ENCODE measurements at regions not wholly inside any gene's neighbourhood (a gene's known extent, or its start where the extent isn't known, plus 50 kb on each side); places are given as distances from the start of the nearest gene placed in this dataset.

GRCh38 chr4:108520807-108521206, 99.6 kb upstream of the RPL34 start:
- no peak for DNase-seq

DNA sequence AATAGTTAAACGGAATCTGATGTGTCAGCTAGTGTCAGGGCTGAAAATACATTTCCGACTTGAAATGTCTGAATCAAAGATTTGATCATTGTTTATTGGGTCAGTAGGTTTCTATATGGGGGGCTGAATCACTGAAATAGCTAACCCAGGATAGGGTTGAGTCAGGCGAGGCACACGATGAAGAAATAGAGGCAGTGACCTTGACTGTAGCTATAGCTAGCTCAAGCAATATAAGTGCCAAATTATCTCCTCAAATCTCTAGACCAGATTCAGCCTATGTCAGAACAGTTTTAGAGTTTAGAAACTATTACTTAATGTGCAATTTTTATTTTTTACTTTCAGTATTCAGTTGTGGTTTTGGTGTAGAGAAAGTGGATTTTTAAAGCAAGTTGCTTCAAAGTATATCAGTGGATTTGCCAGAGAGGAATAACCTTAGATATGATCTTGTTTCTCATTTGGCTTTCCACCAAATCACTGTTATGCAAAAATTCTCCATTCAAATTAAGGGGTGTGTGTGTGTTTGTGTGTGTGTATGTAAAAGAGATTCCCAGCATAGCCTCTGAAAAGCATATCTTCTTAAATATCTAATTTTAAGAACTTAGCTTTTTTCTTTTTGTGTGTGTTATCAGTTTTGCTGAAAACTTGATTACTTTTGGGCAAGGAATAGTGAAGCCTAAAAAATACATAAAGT, 100.3 kb upstream of the RPL34 start:
- no peak for DNase-seq

GRCh38 chr4:108519208-108519833, 101.1 kb upstream of the RPL34 start:
- DNase-seq: no peak

- peak; percentile 59 for DNase-seq
Measured at GRCh38 chr4:108512615-108513505, 107.5 kb upstream of the RPL34 start.

GRCh38 chr4:108511618-108512017, 108.8 kb upstream of the RPL34 start:
- DNase-seq: no peak

DNA sequence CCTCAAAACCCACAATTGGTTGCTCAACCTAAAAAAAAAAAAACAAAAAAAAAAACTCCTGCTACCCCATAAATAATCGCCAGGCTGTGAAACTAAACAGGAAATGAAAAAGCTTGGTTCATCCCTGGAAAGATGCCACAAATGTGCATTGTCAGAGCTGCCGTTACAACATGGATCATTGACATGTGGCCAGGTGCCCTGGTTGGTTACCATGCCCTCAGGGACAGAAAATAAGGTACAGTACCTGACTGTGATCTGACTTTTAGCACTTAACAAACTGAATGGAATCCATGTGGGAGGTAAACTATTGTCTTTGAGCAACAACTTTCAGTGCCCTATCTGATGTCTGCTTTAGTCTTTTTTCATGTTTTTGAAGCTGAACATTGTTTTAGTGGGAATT, 118.0 kb upstream of the RPL34 start:
- DNase-seq: no peak

- no peak for DNase-seq
Measured at GRCh38 chr4:108498925-108499324, 121.5 kb upstream of the RPL34 start.

DNA sequence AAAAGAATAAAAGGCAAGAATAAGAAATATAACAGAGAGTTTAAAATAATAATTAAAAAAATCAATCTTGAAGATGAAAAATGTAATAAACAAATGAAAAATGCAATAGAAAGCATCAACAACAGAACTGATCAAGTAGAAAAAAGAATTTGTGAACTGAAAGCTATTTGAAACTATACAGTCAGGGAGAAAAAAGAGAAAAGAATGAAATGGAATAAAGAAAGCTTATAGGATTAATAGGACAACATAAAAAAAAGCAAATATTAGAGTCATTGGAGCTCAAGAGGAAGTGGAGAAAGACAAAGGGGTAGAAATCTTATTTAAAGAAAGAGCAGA, 126.8 kb upstream of the RPL34 start:
- no peak for DNase-seq

DNA sequence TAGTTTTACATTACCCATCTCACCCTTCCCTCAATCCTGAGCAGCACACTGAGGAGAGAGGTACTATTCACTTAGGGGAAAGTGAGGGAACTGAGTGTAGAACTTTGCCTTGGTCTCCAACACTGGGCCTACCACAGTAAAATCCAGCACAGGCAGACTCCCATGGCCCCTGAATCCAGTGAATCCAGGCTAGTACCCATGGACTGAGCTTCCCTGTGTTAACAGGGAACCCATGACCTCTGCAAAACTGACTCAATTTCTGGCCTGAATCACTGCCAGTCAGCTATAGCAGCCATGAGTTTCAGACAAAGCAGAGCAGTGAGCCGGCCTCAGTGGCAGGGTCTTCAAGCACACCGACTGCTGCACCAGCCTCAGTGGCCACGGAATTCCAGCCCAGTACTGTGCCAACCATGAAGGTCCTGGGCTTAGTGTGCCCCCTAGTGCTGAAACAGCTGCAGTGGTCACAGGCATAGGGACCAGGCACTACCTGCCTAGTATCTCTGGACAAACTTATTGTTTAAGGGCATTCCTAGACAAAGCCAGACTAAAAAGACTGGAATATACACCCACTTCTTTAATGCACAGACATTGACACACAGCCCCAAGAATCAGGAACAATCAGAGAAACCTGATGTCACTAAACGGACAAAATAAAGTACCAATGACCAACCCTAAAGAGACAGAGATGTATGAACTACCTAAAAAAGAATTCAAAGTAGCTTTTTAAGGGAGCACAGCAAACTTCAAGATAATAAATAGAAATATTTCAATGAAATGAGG, 127.4 kb upstream of the RPL34 start:
- DNase-seq: no peak

- DNase-seq: no peak
Measured at GRCh38 chr4:108488865-108489264, 131.5 kb upstream of the RPL34 start.

DNA sequence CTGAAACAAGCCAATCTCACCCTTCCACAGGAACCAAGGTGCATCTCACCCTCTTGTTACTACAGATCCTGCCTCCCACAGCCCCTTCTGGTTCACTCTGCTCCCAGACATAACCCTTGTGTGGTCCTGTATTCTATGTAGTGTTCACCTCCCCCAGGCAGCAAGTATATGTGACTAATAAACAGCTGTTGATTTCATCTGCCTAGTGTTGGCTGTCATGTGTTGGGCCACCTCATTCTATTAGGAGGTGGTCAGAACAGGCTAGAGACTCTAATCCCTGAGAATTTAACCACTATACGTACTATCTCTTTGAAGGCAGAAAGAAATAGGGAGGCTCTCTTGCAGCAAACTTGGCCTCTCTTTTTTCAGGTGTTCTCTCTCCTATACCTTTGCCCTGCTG, 134.3 kb upstream of the RPL34 start:
- DNase-seq: no peak

DNA sequence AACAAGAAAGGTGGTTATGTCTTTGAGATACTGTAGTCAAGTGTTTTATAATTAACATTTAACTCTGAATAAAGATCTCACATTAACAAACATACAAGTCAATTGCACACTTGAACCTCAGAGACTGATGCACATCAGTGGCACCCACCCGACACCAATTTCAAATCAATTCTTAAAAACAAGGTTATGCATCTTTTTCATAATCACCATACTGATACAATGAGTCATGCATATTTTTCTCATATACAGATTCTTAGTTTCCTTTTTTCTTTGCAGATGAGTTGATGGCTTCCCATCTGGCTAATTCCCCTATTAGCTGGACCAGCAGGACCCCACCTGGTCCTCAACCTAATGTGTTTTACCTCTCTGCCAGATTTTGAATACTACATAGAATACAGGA, 136.2 kb upstream of the RPL34 start:
- DNase-seq: no peak

- no peak for DNase-seq
Measured at GRCh38 chr4:108483650-108484049, 136.7 kb upstream of the RPL34 start.

- DNase-seq: no peak
Measured at GRCh38 chr4:108483079-108483478, 137.3 kb upstream of the RPL34 start.

DNA sequence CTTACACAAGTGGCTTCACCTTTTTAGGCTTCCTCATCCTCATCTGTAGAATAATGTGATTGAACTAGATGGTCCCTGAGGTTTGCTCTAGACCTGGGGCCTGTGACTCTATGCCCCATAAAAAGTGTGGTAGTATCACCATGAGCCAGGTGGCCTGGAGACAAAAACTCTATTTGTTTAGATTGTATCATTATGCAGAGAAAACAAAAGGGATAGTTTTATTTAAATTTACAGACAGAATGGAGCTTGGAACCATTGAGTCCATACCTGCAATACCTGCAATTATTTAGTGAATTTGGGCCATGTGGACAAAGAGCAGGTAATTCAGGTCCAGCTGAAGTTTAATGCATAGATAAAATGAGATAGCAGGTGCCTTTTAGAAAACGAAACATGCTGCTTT, 139.5 kb upstream of the RPL34 start:
- no peak for DNase-seq

GRCh38 chr4:108477527-108478108, 142.8 kb upstream of the RPL34 start:
- DNase-seq: no peak

GRCh38 chr4:108473163-108473720, 147.1 kb upstream of the RPL34 start:
- no peak for DNase-seq

DNA sequence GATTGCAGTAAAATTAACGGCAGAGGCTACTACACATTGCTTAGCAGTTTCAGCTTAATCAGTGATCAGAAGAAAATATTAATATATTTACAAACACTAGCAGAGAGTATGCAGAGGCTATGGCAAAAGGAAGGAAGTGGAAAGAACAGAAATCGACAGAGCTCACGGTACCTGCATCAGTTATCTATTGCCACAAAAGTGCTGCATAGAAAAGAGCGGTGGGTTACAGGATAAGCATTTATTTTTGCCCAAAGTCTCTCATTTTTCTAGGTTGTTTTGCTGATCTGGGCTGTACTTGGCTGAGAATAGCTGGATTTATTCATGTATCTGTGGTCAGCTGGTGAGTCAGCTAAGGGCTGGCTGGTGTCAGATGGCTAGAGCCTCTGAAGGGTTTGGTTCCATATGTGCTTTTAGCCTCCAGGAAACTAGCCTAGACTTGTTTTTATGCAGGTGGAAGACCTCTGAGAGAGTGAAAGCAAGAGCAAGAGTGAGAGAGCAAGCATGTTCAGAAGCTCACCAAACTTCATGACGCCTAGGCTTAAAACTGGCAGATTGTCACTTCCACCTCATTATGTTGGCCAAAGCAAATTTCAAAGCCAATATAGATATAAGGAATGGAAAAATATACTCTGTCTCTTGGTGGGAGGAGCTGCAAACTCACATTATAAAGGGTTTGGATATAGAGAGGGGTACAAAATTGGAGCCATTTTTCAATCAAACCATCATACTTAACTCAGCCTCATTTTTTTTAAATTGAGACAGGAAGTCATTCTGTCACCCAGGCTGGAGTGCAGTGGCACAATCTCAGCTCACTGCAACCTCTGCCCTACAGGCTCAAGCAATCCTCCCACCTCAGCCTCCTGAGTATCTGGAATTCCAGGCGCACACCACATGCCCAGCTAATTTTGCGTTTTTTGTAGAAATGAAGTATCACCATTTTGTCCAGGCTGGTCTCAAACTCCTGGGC, 153.2 kb upstream of the RPL34 start:
- DNase-seq: peak; percentile 49

DNA sequence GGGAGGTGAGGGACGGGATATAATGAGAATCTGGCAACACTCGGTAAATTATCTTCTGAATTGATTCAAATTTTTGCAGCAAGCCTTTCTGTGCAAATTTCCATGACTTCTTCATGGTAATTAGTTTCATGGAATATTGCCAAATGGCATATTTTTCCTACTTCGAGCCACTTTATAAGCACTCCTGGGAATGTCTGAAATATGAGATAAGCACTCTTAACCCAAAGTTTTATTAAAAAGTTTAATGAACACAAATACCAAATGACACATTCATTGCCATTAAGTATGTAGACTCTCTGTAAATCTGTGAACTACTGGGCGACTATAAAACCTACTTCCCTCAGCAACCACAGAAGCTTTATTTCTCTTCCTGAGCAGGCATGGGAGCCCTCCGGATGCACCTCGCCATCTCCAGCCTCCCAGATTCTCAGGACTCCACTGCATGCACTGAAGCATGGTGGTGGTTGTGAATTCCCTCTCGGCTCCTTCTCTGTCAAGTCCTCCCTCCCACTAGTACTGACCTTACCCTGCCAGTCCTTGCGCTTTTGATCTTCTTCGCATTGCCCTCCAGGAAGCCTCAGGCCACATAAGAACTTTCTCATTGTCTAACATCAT, 154.4 kb upstream of the RPL34 start:
- DNase-seq: no peak

GRCh38 chr4:108458681-108459080, 161.7 kb upstream of the RPL34 start:
- no peak for DNase-seq

GRCh38 chr4:108454227-108454626, 166.1 kb upstream of the RPL34 start:
- no peak for DNase-seq
